NCI-H82 (cell line): ENCODE measurements at regions not wholly inside any gene's neighbourhood (a gene's known extent, or its start where the extent isn't known, plus 50 kb on each side); places are given as distances from the start of the nearest gene placed in this dataset.

Experiments used
- DNase-seq: peaks from one replicate; lab custom pipeline; 2025; lab: John Stamatoyannopoulos, UW

GRCh38 chr11:134762248-134763029, 350.4 kb upstream of the B3GAT1 start:
- DNase-seq, result no peak

GRCh38 chr11:134761926-134762247, 349.8 kb upstream of the B3GAT1 start:
- no peak for DNase-seq

- peak; percentile 90 for DNase-seq
Measured at GRCh38 chr11:134761386-134761785, 349.3 kb upstream of the B3GAT1 start.

- no peak for DNase-seq
Measured at GRCh38 chr11:134760957-134761356, 348.9 kb upstream of the B3GAT1 start.

GRCh38 chr11:134760299-134760698, 348.3 kb upstream of the B3GAT1 start:
- no peak for DNase-seq

- DNase-seq, result no peak
Measured at GRCh38 chr11:134759855-134760254, 347.8 kb upstream of the B3GAT1 start.

- DNase-seq, result no peak
Measured at GRCh38 chr11:134759274-134759673, 347.2 kb upstream of the B3GAT1 start.

GRCh38 chr11:134758342-134758931, 346.4 kb upstream of the B3GAT1 start:
- DNase-seq, result no peak

- DNase-seq, result no peak
Measured at GRCh38 chr11:134757633-134758032, 345.6 kb upstream of the B3GAT1 start.

- no peak for DNase-seq
Measured at GRCh38 chr11:134756811-134757540, 344.9 kb upstream of the B3GAT1 start.

- no peak for DNase-seq
Measured at GRCh38 chr11:134755535-134755934, 343.5 kb upstream of the B3GAT1 start.

- no peak for DNase-seq
Measured at GRCh38 chr11:134754521-134755198, 342.6 kb upstream of the B3GAT1 start.

- no peak for DNase-seq
Measured at GRCh38 chr11:134753771-134754520, 341.9 kb upstream of the B3GAT1 start.

- no peak for DNase-seq
Measured at GRCh38 chr11:134752964-134753770, 341.1 kb upstream of the B3GAT1 start.

- DNase-seq, result no peak
Measured at GRCh38 chr11:134752526-134752925, 340.5 kb upstream of the B3GAT1 start.

GRCh38 chr11:134751766-134752165, 339.7 kb upstream of the B3GAT1 start:
- DNase-seq, result no peak

GRCh38 chr11:134751031-134751585, 339.1 kb upstream of the B3GAT1 start:
- DNase-seq, result no peak

GRCh38 chr11:134750619-134751018, 338.6 kb upstream of the B3GAT1 start:
- no peak for DNase-seq

GRCh38 chr11:134749040-134749839, 337.2 kb upstream of the B3GAT1 start:
- DNase-seq, result no peak

- DNase-seq, result no peak
Measured at GRCh38 chr11:134746609-134747008, 334.6 kb upstream of the B3GAT1 start.
